Fibroblast of lung (primary cell): ENCODE measurements at regions not wholly inside any gene's neighbourhood (a gene's known extent, or its start where the extent isn't known, plus 50 kb on each side); places are given as distances from the start of the nearest gene placed in this dataset.

Experiments used
- DNase-seq, 2 donors: peaks; one replicate each; pipeline versions ENCODE4 v3.0.0 to v3.0.0-alpha.2; 2010; ENCODE audit warnings: low read depth in 2 of 2
- H2AFZ ChIP-seq: 2 replicates; pipeline ENCODE4 v1.5.1; 2012; ENCODE audit warnings: low read length, control low read depth, inconsistent platforms
- H3K27ac ChIP-seq: 2 replicates; pipeline ENCODE4 v1.5.1; 2011; ENCODE audit warnings: low read length, control low read depth; ENCODE audit not compliant: insufficient read depth
- H3K27me3 ChIP-seq: 2 replicates; pipeline ENCODE4 v1.5.1; 2011; ENCODE audit warnings: mild to moderate bottlenecking, low read length; ENCODE audit not compliant: control insufficient read depth, insufficient read depth
- H3K36me3 ChIP-seq: 2 replicates; pipeline ENCODE4 v1.5.1; 2011; ENCODE audit warnings: low read length; ENCODE audit not compliant: control insufficient read depth, insufficient read depth
- H3K4me1 ChIP-seq: 2 replicates; pipeline ENCODE4 v1.5.1; 2011; ENCODE audit warnings: low read length; ENCODE audit not compliant: control insufficient read depth, insufficient read depth; ENCODE audit errors: extremely low read depth
- H3K4me2 ChIP-seq: 2 replicates; pipeline ENCODE4 v1.5.1; 2011; ENCODE audit warnings: low read length, control low read depth; ENCODE audit not compliant: insufficient read depth; ENCODE audit errors: extremely low read depth
- H3K4me3 ChIP-seq, 4 experiments: fragments of 200-600 bp in 1 of 4; sonication (generic) in 1 of 4; replicated peaks in 1 of 4; 2 replicates each; pipeline ENCODE4 v1.5.1; 2011 to 2016; ENCODE audit warnings: low read length in 4 of 4, low read depth in 3 of 4, mild to moderate bottlenecking in 3 of 4, control low read depth in 2 of 4, inconsistent platforms in 1 of 4, mixed read lengths in 1 of 4; ENCODE audit not compliant: insufficient read depth in 1 of 4; ENCODE audit errors: control extremely low read depth in 1 of 4
- H3K79me2 ChIP-seq: 2 replicates; pipeline ENCODE4 v1.5.1; 2012; ENCODE audit warnings: mild to moderate bottlenecking, low read length, inconsistent platforms; ENCODE audit not compliant: control insufficient read depth, insufficient read depth
- H3K9ac ChIP-seq: 2 replicates; pipeline ENCODE4 v1.5.1; 2011; ENCODE audit warnings: mild to moderate bottlenecking, low read length, control low read depth; ENCODE audit not compliant: insufficient read depth
- H3K9me3 ChIP-seq: 2 replicates; pipeline ENCODE4 v1.5.1; 2012; ENCODE audit warnings: low read depth, low read length; ENCODE audit not compliant: control insufficient read depth, insufficient read depth
- H4K20me1 ChIP-seq: 2 replicates; pipeline ENCODE4 v1.5.1; 2011; ENCODE audit warnings: low read length; ENCODE audit not compliant: control insufficient read depth, insufficient read depth; ENCODE audit errors: extremely low read depth
- EZH2 ChIP-seq: IDR thresholded peaks from 2 replicates; pipeline ENCODE4 v1.5.1; 2012; ENCODE audit warnings: low read length, control low read depth, mild to moderate bottlenecking; ENCODE audit errors: missing control alignments
- TF ChIP-seq, protein P1 (sequence below), 2 donors: IDR thresholded peaks in 1 of 2; conservative IDR thresholded peaks in 1 of 2; 1 replicate in 1 of 2; 2 replicates in 1 of 2; pipeline ENCODE4 v1.5.1; 2011 to 2012; ENCODE audit warnings: low read length in 2 of 2, control low read depth in 1 of 2, inconsistent platforms in 1 of 2, low read depth in 1 of 2, mild to moderate bottlenecking in 1 of 2

GRCh38 chr9:26439061-26439624, 453.5 kb downstream of the CAAP1 start:
- no peak overlapping the region for H3K27ac ChIP-seq
- H3K9me3 ChIP-seq = no peaks in the 10 kb centered on the region
- DNase-seq = no peak
- no peak overlapping the region for H3K4me2 ChIP-seq
- H2AFZ ChIP-seq = no peak overlapping the region
- H3K4me1 ChIP-seq = no peaks in the 10 kb centered on the region
- no peaks in the 10 kb centered on the region for H3K27me3 ChIP-seq
- H3K36me3 ChIP-seq = no peaks in the 10 kb centered on the region
- TF ChIP-seq, protein P1, sequence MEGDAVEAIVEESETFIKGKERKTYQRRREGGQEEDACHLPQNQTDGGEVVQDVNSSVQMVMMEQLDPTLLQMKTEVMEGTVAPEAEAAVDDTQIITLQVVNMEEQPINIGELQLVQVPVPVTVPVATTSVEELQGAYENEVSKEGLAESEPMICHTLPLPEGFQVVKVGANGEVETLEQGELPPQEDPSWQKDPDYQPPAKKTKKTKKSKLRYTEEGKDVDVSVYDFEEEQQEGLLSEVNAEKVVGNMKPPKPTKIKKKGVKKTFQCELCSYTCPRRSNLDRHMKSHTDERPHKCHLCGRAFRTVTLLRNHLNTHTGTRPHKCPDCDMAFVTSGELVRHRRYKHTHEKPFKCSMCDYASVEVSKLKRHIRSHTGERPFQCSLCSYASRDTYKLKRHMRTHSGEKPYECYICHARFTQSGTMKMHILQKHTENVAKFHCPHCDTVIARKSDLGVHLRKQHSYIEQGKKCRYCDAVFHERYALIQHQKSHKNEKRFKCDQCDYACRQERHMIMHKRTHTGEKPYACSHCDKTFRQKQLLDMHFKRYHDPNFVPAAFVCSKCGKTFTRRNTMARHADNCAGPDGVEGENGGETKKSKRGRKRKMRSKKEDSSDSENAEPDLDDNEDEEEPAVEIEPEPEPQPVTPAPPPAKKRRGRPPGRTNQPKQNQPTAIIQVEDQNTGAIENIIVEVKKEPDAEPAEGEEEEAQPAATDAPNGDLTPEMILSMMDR (conservative IDR thresholded peaks at IDR 0.05 in 1 of 2, IDR thresholded peaks at IDR 0.05 in 1 of 2; ENCODE audit: low read depth in 1 of 2, low read length in 2 of 2) = no peak
- TF ChIP-seq EZH2 = no peak
- no peak overlapping the region for H3K9ac ChIP-seq
- H4K20me1 ChIP-seq = no peaks in the 10 kb centered on the region
- no peak overlapping the region for H3K4me3 ChIP-seq
- H3K79me2 ChIP-seq = no peaks in the 10 kb centered on the region

- H3K36me3 ChIP-seq = no peaks in the 10 kb centered on the region
- H3K79me2 ChIP-seq = no peaks in the 10 kb centered on the region
- no peak overlapping the region for H3K27ac ChIP-seq
- TF ChIP-seq, protein P1 (conservative IDR thresholded peaks at IDR 0.05 in 1 of 2, IDR thresholded peaks at IDR 0.05 in 1 of 2; ENCODE audit: low read depth in 1 of 2, low read length in 2 of 2) = no peak
- no peak for TF ChIP-seq EZH2
- H3K9ac ChIP-seq = no peak overlapping the region
- H2AFZ ChIP-seq = no peak overlapping the region
- H3K9me3 ChIP-seq = no peaks in the 10 kb centered on the region
- no peak overlapping the region for H3K4me3 ChIP-seq
- no peak overlapping the region for H3K4me2 ChIP-seq
- no peaks in the 10 kb centered on the region for H4K20me1 ChIP-seq
- no peak for DNase-seq
- no peaks in the 10 kb centered on the region for H3K27me3 ChIP-seq
- H3K4me1 ChIP-seq = no peaks in the 10 kb centered on the region
These were observed 455.4 kb downstream of the CAAP1 start for GRCh38 chr9:26437056-26437711.

DNA sequence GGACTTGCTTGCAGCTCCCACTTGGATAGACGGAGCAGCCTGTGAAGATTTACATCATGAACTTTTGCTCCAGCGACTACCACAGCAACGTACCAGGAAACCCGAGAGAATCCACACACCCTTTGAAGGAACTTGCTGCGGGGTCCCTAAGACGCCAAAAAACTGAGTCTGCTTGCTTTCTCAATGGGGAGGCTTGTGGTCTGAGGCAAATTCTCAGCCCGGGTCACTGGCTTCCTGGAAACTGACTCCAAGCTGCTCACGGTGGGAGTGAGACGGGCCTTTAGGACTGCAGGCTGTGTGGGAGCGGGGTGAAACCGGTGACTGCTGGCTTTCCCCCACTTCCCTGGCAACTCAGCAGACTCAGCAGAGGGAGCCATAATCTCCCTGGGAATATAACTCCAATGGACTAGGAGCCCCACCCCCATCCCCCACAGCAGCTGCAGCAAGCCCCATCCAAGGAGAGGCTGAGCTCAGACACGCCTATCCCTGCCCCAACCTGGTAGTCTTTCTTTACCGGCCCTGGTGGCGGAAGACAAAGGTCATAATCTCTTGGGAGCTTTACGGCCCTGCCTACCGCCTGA, 466.0 kb downstream of the CAAP1 start:
- no peaks in the 10 kb centered on the region for H3K36me3 ChIP-seq
- no peak overlapping the region for H3K27ac ChIP-seq
- no peak overlapping the region for H3K9ac ChIP-seq
- H3K4me3 ChIP-seq = no peak overlapping the region
- no peaks in the 10 kb centered on the region for H3K4me1 ChIP-seq
- no peak overlapping the region for H2AFZ ChIP-seq
- no peaks in the 10 kb centered on the region for H4K20me1 ChIP-seq
- no peak overlapping the region for H3K4me2 ChIP-seq
- no peak for TF ChIP-seq EZH2
- TF ChIP-seq, protein P1 (conservative IDR thresholded peaks at IDR 0.05 in 1 of 2, IDR thresholded peaks at IDR 0.05 in 1 of 2; ENCODE audit: low read depth in 1 of 2, low read length in 2 of 2) = no peak
- H3K79me2 ChIP-seq = no peaks in the 10 kb centered on the region
- no peaks in the 10 kb centered on the region for H3K27me3 ChIP-seq
- no peak for DNase-seq
- no peaks in the 10 kb centered on the region for H3K9me3 ChIP-seq
